HFFc6 (cell line): ENCODE measurements at regions not wholly inside any gene's neighbourhood (a gene's known extent, or its start where the extent isn't known, plus 50 kb on each side); places are given as distances from the start of the nearest gene placed in this dataset.

Source experiments
- DNase-seq: peaks from one replicate; pipeline ENCODE4 v3.0.0-alpha.2; 2018
- H3K27ac Mint-ChIP-seq: 2 replicates; pipeline ENCODE4 v1.8.0; 2020; ENCODE audit warnings: mild to moderate bottlenecking, mixed read lengths
- H3K27me3 Mint-ChIP-seq: 2 replicates; pipeline ENCODE4 v1.8.0; 2021; ENCODE audit warnings: mild to moderate bottlenecking, moderate library complexity, mixed read lengths; ENCODE audit not compliant: insufficient read depth
- H3K36me3 Mint-ChIP-seq: 2 replicates; pipeline ENCODE4 v1.8.0; 2021; ENCODE audit warnings: low read depth, mixed read lengths
- H3K4me1 Mint-ChIP-seq: 2 replicates; pipeline ENCODE4 v1.8.0; 2020; ENCODE audit warnings: low read depth, mixed read lengths
- H3K4me3 Mint-ChIP-seq: 2 replicates; pipeline ENCODE4 v1.8.0; 2020; ENCODE audit warnings: mild to moderate bottlenecking, moderate library complexity, mixed read lengths
- H3K9me3 Mint-ChIP-seq: 2 replicates; pipeline ENCODE4 v1.8.0; 2020; ENCODE audit warnings: mild to moderate bottlenecking, mixed read lengths
- CTCF ChIP-seq: fragments of 200-600 bp; sonication (generic); IDR thresholded peaks from 2 replicates; pipeline ENCODE4 v1.5.0; 2021; ENCODE audit warnings: antibody characterized with exemption, mild to moderate bottlenecking

- H3K4me1 Mint-ChIP-seq: peaks cover 6% of the 10 kb centered on the region; the same call in 1 of the 2 replicates
- peaks cover 6% of the 10 kb centered on the region; the same call in 1 of the 2 replicates for H3K27me3 Mint-ChIP-seq
- H3K27ac Mint-ChIP-seq: no peak overlapping the region
- no peaks in the 10 kb centered on the region for H3K9me3 Mint-ChIP-seq
- DNase-seq: no peak
- TF ChIP-seq CTCF: no peak
- no peaks in the 10 kb centered on the region for H3K36me3 Mint-ChIP-seq
- no peak overlapping the region for H3K4me3 Mint-ChIP-seq
Measured at GRCh38 chr17:27232328-27232727, 61.6 kb upstream of the WSB1 start.

- DNase-seq: no peak
- H3K36me3 Mint-ChIP-seq: no peaks in the 10 kb centered on the region
- no peak overlapping the region for H3K4me3 Mint-ChIP-seq
- peaks cover 11% of the 10 kb centered on the region; the same call in 1 of the 2 replicates for H3K27me3 Mint-ChIP-seq
- TF ChIP-seq CTCF: no peak
- H3K9me3 Mint-ChIP-seq: no peaks in the 10 kb centered on the region
- H3K4me1 Mint-ChIP-seq: peaks cover 6% of the 10 kb centered on the region; the same call in 1 of the 2 replicates
- no peak overlapping the region for H3K27ac Mint-ChIP-seq
Measured at GRCh38 chr17:27233059-27233458, 60.9 kb upstream of the WSB1 start.

- peaks cover 12% of the 10 kb centered on the region for H3K27me3 Mint-ChIP-seq
- no peaks in the 10 kb centered on the region for H3K36me3 Mint-ChIP-seq
- TF ChIP-seq CTCF: no peak
- no peaks in the 10 kb centered on the region for H3K9me3 Mint-ChIP-seq
- DNase-seq: no peak
- H3K27ac Mint-ChIP-seq: no peak overlapping the region
- H3K4me1 Mint-ChIP-seq: peaks cover 6% of the 10 kb centered on the region; the same call in 1 of the 2 replicates
- H3K4me3 Mint-ChIP-seq: no peak overlapping the region
Measured at GRCh38 chr17:27233776-27234175, 60.1 kb upstream of the WSB1 start.

- peak; percentile 33 for DNase-seq
- Mint-ChIP-seq H3K27ac (no peak overlapping the region), H3K27me3 (peaks cover 7% of the 10 kb centered on the region), H3K4me1 (peaks cover 13% of the 10 kb centered on the region), H3K9me3 (no peaks in the 10 kb centered on the region), H3K4me3 (no peak overlapping the region), H3K36me3 (no peaks in the 10 kb centered on the region)
- TF ChIP-seq CTCF: peak; percentile 93
Measured at GRCh38 chr17:27236717-27237315, 57.1 kb upstream of the WSB1 start.

- H3K4me3 Mint-ChIP-seq: no peak overlapping the region
- H3K36me3 Mint-ChIP-seq: no peaks in the 10 kb centered on the region
- peaks cover 7% of the 10 kb centered on the region for H3K27me3 Mint-ChIP-seq
- no peak for TF ChIP-seq CTCF
- no peak for DNase-seq
- peaks cover 14% of the 10 kb centered on the region for H3K4me1 Mint-ChIP-seq
- no peak overlapping the region for H3K27ac Mint-ChIP-seq
- no peaks in the 10 kb centered on the region for H3K9me3 Mint-ChIP-seq
Measured at GRCh38 chr17:27237890-27238289, 56.0 kb upstream of the WSB1 start.
